GM23338 (cell line): ENCODE measurements at regions not wholly inside any gene's neighbourhood (a gene's known extent, or its start where the extent isn't known, plus 50 kb on each side); places are given as distances from the start of the nearest gene placed in this dataset.

Experiments used
- ATAC-seq: fragments of 200-7000 bp; cut with Tn5 transposase; 3 replicates; pipeline ENCODE4 v1.9.1; 2020
- DNase-seq: peaks from one replicate; pipeline ENCODE4 v3.0.0-alpha.2; 2015; ENCODE audit warnings: low spot score
- H2AFZ ChIP-seq: fragments of 200-600 bp; sonication (generic); 2 replicates; pipeline ENCODE4 v1.8.0; 2016; ENCODE audit warnings: antibody characterized with exemption, mild to moderate bottlenecking, moderate library complexity
- H3F3A ChIP-seq: fragments of 200-600 bp; sonication (generic); replicated peaks from 2 replicates; pipeline ENCODE4 v1.8.0; 2017; ENCODE audit warnings: antibody characterized with exemption, mixed run types, low read depth
- H3K27ac ChIP-seq: fragments of 200-600 bp; sonication (generic); 2 replicates; pipeline ENCODE4 v1.6.1; 2016; ENCODE audit warnings: low read depth
- H3K27me3 ChIP-seq: fragments of 200-600 bp; sonication (generic); 2 replicates; pipeline ENCODE4 v1.8.0; 2016; ENCODE audit warnings: mild to moderate bottlenecking, mixed run types, moderate library complexity; ENCODE audit not compliant: insufficient read depth
- H3K36me3 ChIP-seq: fragments of 200-600 bp; sonication (generic); 2 replicates; pipeline ENCODE4 v1.8.0; 2016; ENCODE audit warnings: mild to moderate bottlenecking; ENCODE audit not compliant: insufficient read depth
- H3K4me1 ChIP-seq: fragments of 200-600 bp; sonication (generic); 2 replicates; pipeline ENCODE4 v1.8.0; 2016; ENCODE audit warnings: mild to moderate bottlenecking, moderate library complexity; ENCODE audit not compliant: insufficient read depth
- H3K4me2 ChIP-seq: fragments of 200-600 bp; sonication (generic); 2 replicates; pipeline ENCODE4 v1.7.1; 2017; ENCODE audit warnings: mixed run types
- H3K4me3 ChIP-seq: fragments of 200-600 bp; sonication (generic); 2 replicates; pipeline ENCODE4 v1.6.1; 2016; ENCODE audit warnings: mixed run types
- H3K79me2 ChIP-seq: fragments of 200-600 bp; sonication (generic); replicated peaks from 2 replicates; pipeline ENCODE4 v1.8.0; 2017; ENCODE audit warnings: mild to moderate bottlenecking; ENCODE audit not compliant: insufficient read depth
- H3K9me2 ChIP-seq: fragments of 200-600 bp; sonication (generic); 2 replicates; pipeline ENCODE4 v1.8.0; 2017; ENCODE audit not compliant: insufficient read depth
- H4K20me1 ChIP-seq: fragments of 200-600 bp; sonication (generic); replicated peaks from 2 replicates; pipeline ENCODE4 v1.8.0; 2017; ENCODE audit warnings: mild to moderate bottlenecking; ENCODE audit not compliant: insufficient read depth
- H3K27ac Mint-ChIP-seq: 2 replicates; pipeline ENCODE4 v1.8.0; 2020; ENCODE audit warnings: inconsistent platforms, mild to moderate bottlenecking, moderate library complexity, mixed read lengths
- H3K27me3 Mint-ChIP-seq: 3 replicates; pipeline ENCODE4 v1.8.0; 2022; ENCODE audit warnings: low read depth, mild to moderate bottlenecking, moderate library complexity, mixed read lengths, inconsistent platforms; ENCODE audit not compliant: insufficient read depth, poor library complexity
- H3K36me3 Mint-ChIP-seq: 3 replicates; pipeline ENCODE4 v1.8.0; 2021; ENCODE audit warnings: low read depth, mild to moderate bottlenecking, inconsistent platforms, moderate library complexity, mixed read lengths
- H3K4me1 Mint-ChIP-seq: 3 replicates; pipeline ENCODE4 v1.8.0; 2020; ENCODE audit warnings: mild to moderate bottlenecking, inconsistent platforms, mixed read lengths
- H3K4me3 Mint-ChIP-seq: 3 replicates; pipeline ENCODE4 v1.8.0; 2021; ENCODE audit warnings: moderate library complexity, mild to moderate bottlenecking, inconsistent platforms, mixed read lengths
- H3K9me3 Mint-ChIP-seq: 3 replicates; pipeline ENCODE4 v1.8.0; 2020; ENCODE audit warnings: moderate library complexity, mild to moderate bottlenecking, inconsistent platforms, mixed read lengths
- CREB1 ChIP-seq: fragments of 250-450 bp; sonication (Bioruptor Pico); IDR thresholded peaks from 2 replicates; pipeline ENCODE4 v1.5.0; 2020; ENCODE audit warnings: low read depth, mild to moderate bottlenecking, moderate library complexity
- CTCF ChIP-seq, 2 experiments: fragments of 200-600 bp in 1 of 2; sonication (generic) in 1 of 2; conservative IDR thresholded peaks; 2 replicates each; pipeline versions ENCODE4 v1.5.1 to v1.6.1; 2016 to 2017; ENCODE audit warnings: antibody characterized with exemption in 2 of 2, low read depth in 2 of 2, mild to moderate bottlenecking in 2 of 2, moderate library complexity in 1 of 2
- ETS1 ChIP-seq: IDR thresholded peaks from 2 replicates; pipeline ENCODE4 v1.6.1; 2016; ENCODE audit warnings: antibody characterized with exemption
- EZH2phosphoT487 ChIP-seq: fragments of 200-600 bp; sonication (generic); IDR thresholded peaks from one replicate; pipeline ENCODE4 v1.8.1; 2018; ENCODE audit warnings: antibody characterized with exemption; ENCODE audit not compliant: unreplicated experiment
- JUNB ChIP-seq: IDR thresholded peaks from one replicate; pipeline ENCODE4 v1.6.1; 2016; ENCODE audit warnings: antibody characterized with exemption; ENCODE audit not compliant: unreplicated experiment
- NANOG ChIP-seq: IDR thresholded peaks from 2 replicates; pipeline ENCODE4 v1.6.1; 2016; ENCODE audit warnings: antibody characterized with exemption, borderline replicate concordance
- POLR2AphosphoS5 ChIP-seq: IDR thresholded peaks from 2 replicates; pipeline ENCODE4 v1.6.1; 2016; ENCODE audit warnings: antibody characterized with exemption, low read depth
- REST ChIP-seq: IDR thresholded peaks from one replicate; pipeline ENCODE4 v1.6.1; 2018; ENCODE audit warnings: antibody characterized with exemption; ENCODE audit not compliant: unreplicated experiment
- STAT1 ChIP-seq: IDR thresholded peaks from one replicate; pipeline ENCODE4 v1.6.1; 2016; ENCODE audit warnings: antibody characterized with exemption; ENCODE audit not compliant: unreplicated experiment
- ZNF114 ChIP-seq: fragments of 250-450 bp; sonication (Bioruptor Pico); IDR thresholded peaks from 2 replicates; pipeline ENCODE4 v1.5.0; 2020; ENCODE audit warnings: mild to moderate bottlenecking, moderate library complexity
- ZNF331 ChIP-seq: fragments of 250-450 bp; sonication (Bioruptor Pico); IDR thresholded peaks from 2 replicates; pipeline ENCODE4 v1.5.0; 2020; ENCODE audit warnings: low read depth, mild to moderate bottlenecking, moderate library complexity
- ZNF462 ChIP-seq: fragments of 250-450 bp; sonication (Bioruptor Pico); IDR thresholded peaks from 2 replicates; pipeline ENCODE4 v1.5.0; 2020; ENCODE audit warnings: mild to moderate bottlenecking, moderate library complexity

- Histone ChIP-seq H3K27ac (no peak overlapping the region), H3K27me3 (no peaks in the 10 kb centered on the region; the same call in 1 of the 2 replicates), H3F3A (no peaks in the 10 kb centered on the region), H3K79me2 (no peaks in the 10 kb centered on the region), H3K4me2 (no peak overlapping the region), H3K4me1 (no peaks in the 10 kb centered on the region), H3K4me3 (no peak overlapping the region), H3K9me2 (no peaks in the 10 kb centered on the region), H4K20me1 (no peaks in the 10 kb centered on the region), H2AFZ (no peak overlapping the region), H3K36me3 (no peaks in the 10 kb centered on the region)
- Mint-ChIP-seq H3K4me1 (peaks cover 4% of the 10 kb centered on the region; the same call in 2 of the 3 replicates), H3K27ac (no peak overlapping the region), H3K36me3 (no peaks in the 10 kb centered on the region), H3K9me3 (no peaks in the 10 kb centered on the region), H3K4me3 (no peak overlapping the region), H3K27me3 (peaks cover 2% of the 10 kb centered on the region)
- no peak for TF ChIP-seq JUNB
- TF ChIP-seq REST = no peak
- TF ChIP-seq ZNF114 (CRISPR knock-in tag) = no peak
- no peak for TF ChIP-seq CREB1 (CRISPR knock-in tag)
- TF ChIP-seq ZNF462 (CRISPR knock-in tag) = no peak
- TF ChIP-seq POLR2AphosphoS5 = no peak
- TF ChIP-seq CTCF (conservative IDR thresholded peaks at IDR 0.05; ENCODE audit: low read depth in 2 of 2) = no peak
- no peak for TF ChIP-seq NANOG
- TF ChIP-seq ETS1 = no peak
- TF ChIP-seq ZNF331 = no peak
- no peak for TF ChIP-seq STAT1
- TF ChIP-seq EZH2phosphoT487 = no peak
- DNase-seq (no peak), ATAC-seq (no peak)
Observed at GRCh38 chr5:107005161-107005560, 665.6 kb downstream of the EFNA5 start.
